GM21390 (cell line): ENCODE measurements at regions not wholly inside any gene's neighbourhood (a gene's known extent, or its start where the extent isn't known, plus 50 kb on each side); places are given as distances from the start of the nearest gene placed in this dataset.
A peak's percentile ranks its signal among the peaks of the same experiment; 100 is the strongest.

Experiments
- ATAC-seq: cut with Tn5 transposase; IDR thresholded peaks from one replicate; pipeline ENCODE4 v1.9.1; 2021; ENCODE audit not compliant: unreplicated experiment

DNA sequence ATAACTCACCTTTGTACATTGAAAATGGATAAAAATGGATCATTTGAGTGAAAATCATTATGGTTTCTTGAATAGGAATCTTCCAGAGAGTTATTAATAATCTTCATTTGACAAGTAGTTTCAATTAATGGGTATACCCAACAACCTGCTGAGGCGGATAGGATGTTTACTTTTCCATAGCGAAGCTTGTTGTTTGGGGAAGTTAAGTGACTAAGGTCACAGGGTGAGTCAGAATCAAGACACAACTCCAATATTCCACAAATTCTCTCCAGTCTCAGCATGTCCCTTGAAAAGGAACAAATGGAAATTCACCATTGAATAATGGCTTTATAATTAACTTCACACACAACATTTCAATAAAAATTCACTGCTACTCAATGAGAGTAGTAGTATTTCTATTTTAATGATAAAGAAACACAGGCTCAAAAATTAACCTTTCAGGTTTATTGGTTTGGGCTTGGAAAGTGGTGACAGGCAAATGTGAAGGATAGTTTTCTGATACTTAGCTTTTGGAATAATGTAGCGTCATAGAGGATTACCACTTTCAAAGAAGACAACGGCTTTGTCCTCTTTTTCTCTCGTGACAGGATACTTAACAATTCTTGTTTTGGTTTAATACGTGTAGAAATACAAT lies 211.3 kb downstream of the GPD2 start:
- no peak for ATAC-seq

DNA sequence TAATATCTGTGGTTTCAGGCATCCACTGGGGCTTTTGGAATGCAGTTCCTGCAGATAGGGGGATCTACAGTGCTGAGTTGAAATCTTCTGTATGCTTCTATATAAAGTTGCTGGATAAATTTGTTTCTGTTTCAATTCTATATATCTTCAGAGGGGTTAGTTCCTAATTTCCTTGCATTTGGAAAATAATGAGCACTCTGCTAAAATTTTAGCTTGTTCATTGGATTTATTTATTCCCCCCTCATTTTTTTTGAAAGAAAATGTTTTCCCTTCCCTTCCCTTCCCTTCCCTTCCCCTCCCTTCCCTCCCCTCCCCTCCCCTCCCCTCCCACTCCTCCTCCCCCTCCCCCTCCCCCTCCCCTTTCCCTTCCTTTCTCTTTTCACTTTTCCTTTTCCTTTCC lies 212.3 kb downstream of the GPD2 start:
- ATAC-seq: no peak

DNA sequence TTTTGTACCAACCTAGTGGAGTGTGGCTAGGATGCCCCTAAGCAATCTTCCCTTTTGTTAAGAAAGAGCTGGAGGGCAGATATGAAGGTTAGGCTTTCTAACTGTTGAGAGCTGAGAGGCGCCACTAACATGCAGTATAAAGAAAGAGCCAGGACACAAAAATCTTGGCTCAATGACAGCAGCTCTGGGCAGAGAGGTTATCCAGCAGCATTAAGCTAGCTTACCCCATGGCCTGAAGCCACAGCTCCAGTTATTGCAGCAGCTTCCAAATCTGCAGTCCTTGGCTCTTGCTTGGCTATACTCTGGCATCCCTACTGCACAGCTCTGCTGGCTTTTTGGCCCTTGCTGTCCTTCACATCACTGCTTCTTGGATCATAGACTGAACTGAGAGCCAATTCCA lies 213.4 kb downstream of the GPD2 start:
- ATAC-seq: no peak

DNA sequence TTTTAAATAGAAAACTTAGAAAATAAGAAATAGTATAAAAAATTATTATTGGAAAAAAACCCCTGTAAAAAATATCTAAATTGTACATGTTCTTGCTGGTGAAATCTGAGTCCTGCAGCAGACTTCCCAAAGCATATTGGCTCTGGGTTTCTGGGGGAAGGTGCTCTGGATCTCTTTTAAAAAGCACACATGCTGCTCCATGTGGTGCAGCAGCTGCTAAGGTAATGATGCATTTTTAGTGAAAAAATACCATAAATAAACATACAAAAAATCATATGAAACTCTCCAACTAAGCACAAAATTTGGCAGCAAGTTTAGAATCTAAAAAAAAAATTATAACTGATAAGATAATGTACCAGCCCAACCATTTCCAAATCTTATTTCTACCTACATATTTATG lies 216.5 kb downstream of the GPD2 start:
- no peak for ATAC-seq

DNA sequence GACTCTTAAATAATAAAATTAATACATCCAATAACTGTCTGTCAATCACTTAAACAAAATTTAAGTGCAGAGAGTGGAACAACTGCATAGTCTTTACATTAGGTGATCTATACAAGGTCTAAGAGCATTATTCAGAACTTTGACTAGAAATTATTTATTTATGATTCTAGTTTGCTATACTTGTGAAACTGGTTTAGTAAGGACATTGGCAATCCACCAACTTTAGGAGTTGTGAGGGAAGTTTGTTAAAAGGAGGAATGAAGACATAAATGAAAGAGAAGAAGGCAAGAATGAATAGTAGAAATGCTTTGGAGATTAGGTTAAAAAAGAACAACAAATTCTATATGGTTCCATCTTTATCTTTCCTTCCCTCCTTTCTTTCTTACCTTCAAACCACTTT lies 217.5 kb downstream of the GPD2 start:
- no peak for ATAC-seq

DNA sequence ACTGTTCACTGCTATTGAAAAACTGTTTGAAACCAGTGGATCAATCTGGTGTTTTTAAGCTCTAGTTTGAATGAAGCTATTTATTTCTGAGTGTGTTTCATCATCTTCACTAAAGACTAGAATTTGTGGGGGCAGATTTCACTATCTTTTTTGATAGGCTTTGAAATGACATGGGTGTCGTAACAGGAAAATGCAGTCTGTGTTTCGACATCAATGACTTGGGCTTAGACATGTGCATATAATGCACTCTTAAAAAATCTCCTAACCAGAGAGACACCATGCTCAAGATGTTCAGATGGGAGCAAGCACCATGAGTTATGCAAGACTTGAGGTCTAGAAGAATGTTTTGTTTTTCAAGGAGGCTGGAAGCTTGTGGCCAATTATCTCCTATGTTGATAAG lies 221.6 kb downstream of the GPD2 start:
- ATAC-seq: no peak

DNA sequence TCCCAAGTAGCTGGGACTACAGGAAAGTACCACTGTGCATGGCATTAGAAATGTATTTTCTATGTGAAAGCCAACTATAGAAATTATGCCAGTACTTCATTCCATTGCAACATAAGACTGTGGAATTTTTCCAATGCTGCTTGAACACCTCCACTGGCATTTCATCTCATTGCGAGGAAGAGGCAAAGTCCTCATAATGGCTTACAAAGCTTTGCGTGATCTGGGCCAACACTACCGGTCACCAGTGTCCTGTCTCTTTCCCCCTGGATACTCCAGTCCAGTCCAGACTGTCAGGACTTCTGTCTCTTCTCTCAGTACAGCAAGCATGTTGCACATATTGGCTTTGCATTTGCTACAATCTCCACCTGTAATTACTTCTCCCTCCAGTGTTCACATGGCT lies 223.5 kb downstream of the GPD2 start:
- ATAC-seq: no peak

DNA sequence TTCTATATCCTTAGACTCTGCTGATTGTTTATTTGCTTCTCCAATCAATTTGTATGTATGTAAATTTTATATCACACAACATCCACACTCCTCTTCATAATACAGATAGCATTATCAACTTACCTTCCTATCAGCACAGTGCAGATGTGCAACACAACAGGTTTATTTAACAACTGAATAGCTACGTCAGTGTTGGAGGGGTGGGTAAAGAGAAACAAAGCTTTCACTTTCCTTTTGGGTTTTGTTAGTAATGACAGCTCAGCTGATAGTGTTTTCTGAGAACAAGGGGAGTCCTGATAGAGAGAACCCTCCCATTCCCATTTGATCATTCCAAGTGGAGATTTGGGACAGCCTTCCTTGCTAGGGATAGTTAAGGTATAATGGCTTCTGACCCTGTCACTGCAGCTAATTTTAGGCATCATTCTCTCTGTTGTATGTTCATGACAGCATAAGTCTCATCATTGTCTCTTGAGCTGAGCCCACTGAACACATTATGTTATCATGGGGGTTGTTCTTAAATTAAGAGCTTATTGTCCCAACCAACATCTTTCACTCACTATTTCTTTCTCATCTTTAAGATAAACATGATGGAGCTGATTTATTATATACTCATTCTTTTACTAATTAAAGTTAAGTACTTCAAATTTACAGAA lies 227.7 kb downstream of the GPD2 start:
- peak; percentile 82 for ATAC-seq

DNA sequence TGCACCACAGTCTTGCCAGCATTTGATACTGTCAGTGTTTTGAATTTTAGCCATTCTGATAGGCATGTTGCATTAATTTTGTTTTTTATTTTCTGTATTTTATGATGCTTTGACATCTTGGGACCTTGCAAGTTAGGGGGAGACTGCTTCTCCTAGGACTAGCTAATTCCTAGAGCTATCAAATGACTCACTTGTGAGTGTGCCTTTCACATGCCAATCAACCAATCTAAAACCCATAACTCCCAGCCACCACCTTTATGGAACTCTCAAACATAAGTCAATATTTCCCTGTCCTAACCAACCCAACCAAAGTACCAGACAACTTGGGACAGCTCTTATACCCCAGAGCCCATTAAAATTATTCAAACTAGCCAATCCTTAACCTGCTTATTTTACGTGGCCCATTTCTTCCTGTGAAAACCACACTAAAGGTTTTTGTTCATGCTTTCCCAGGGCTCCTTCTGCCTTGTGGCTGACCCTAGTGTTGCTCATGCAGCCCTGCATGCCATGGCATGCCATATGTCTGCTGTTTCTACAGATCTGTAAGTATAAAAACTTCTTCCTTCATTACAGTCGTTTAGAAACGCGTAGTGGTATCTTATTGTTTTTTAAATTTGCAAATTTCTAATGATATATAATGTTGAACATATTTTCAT lies 230.1 kb downstream of the GPD2 start:
- no peak for ATAC-seq

DNA sequence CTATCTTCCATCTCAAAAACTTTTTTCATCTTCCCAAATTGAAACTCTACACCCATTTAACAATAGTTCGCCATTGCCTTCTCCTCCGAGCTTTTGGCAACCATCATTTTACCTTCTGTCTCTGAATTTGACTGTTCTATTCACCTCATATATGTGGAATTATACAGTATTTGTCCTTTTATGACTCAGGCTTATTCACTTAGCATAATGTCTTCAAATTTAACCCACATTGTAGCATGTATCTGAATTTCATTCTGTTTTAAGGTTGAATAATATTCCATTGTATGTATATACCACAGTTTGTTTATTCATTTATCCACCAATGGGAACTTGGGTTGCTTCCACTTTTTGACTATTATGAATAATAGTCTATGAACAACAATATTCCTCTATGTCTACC lies 233.9 kb downstream of the GPD2 start:
- ATAC-seq: no peak

DNA sequence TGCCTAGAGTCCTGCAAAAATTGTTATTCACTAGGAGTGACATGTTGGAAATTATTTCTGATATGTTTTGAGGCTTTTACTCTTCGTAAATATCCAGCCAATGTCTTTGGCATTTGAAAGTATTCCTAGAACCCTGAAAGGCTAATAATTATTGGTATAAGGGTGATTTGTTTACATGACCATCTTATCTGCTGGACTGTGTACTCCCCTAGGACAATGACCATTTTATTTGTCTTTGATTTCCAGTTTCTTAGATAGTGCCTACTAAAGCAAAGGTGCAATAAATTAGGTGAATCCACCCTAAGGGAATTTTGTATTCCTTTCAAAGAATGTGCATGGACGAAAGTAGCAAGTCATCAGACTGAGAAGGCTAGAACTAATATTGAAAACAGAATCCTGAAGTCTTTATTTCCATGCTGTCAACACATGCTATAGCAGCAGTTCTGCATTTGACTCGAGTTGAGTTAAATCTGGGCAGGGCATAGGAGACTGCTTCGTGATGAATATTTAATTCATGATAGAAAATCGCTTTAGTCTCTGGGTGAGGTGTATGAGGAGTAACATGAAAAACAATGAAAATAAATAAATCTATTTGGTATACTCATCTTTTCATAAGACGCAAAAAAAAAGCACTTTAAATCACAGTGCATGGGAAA lies 235.7 kb downstream of the GPD2 start:
- no peak for ATAC-seq

DNA sequence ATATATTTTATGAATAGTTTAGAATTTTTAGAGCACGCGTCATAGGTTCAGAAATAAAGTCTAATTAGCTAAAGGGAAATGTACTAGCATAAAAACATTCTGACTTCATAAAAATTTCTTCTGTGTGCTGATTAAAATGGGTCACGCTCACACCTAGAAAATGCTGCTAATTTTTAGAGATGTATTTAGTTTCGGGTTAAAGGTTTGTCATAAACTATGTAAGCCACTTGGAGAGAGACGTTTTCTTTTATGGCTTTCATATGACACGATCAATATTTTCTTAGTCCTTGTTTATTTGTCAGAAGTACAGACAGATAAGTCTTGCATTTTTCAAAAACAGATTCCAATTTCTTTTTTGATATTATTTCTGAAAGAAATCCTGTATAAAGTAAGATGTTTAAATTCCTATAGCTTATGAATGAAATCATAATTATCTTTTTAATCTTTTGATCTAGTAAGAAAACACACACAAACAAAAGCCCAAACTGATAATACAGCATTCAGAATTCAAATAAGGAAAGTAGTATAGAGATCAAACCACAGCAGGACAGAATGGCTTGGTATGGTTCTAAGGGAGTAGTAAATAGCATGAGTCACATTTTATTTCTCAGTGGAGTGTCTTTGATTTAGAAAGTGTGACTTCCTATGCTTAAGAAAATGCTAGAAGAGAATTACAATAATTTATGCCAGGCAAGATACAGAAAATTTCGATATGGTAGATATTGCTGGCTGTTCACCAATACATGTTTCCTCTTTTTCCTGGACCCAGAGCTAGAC lies 236.6 kb downstream of the GPD2 start:
- ATAC-seq: no peak

DNA sequence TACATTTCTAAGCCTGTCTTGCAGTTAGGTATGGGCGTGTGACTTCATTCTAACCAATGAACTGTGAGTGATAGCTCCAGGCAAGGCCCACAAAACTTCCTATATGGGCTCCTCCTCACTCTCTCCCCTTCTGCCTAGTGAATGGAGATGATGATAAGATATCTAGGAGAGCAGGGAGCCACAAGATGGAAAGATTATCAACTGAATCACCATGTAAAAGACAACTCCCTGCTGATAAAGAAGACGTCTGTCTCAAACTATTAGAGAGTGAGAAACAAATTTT lies 237.1 kb downstream of the GPD2 start:
- no peak for ATAC-seq

DNA sequence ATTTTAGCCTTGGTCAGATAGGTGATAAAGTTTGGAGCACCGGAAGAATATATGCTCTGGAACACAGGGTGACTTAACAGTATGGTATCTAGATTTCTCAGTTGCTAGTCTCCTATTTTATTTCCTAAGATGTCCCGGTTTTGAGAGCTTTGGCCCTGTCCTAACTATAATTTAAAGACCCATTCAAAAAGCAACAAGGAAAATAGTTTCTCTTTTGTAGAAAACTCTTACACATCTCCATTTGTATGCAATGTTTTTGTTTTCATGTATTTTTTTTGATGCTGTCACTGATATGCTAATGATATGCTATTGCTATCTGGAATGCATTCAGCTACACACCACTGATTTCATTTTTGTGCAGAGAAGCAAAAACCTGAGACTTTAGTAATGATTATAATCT lies 237.8 kb downstream of the GPD2 start:
- no peak for ATAC-seq

DNA sequence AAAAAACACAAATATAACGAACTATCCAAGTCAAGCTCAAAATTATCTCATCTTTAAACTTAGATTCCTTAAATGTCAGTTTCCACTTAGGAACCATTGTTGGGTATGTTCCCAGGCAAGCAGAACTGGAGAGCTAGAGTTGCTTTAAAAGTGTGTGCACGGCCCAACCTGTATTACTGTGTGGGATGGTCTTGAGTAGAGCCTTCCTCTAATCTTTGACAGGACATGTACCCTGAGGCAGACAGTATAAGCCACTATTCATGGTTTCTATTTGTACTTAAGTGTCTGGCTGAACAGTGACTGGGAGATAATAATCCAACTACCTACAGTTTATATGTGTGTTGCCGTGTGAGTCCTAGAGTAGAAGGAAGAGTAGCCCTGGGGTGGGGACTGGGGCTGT lies 239.7 kb downstream of the GPD2 start:
- ATAC-seq: no peak

DNA sequence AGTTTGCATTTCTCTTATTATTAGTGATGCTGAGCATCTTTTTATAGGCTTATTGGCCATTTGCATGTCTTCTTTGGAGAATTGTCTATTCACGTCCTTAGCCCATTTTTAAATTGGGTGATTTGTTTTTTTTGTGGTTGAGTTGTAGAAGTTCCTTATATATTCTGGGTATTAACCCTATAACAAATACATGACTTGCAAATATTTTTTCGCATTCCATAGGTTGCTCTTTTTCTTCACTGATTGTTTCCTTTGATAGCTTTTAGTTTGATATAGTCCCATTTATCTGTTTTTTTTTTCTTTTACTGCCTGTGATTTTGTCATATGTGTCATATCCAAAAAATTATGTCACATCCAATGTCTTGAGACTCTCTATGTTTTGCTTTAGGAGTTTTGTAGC lies 243.6 kb downstream of the GPD2 start:
- ATAC-seq: no peak

DNA sequence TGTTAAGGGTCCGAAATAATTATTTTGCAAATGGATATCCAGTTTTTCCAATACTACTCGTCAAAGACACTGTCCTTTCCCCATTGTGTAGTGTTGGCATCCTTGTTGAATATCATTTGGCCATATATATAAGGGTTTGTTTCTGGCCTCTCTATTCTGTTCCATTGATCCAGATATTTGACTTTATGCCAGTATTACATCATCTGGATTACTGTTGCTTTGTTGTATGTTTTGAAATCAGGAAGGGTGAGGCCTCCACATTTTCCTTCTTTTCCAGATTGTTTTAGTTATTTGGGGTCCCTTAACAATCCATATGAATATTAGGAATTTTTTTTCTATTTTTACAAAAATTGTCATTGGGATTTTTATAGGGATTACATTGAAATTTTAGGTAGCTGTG lies 244.1 kb downstream of the GPD2 start:
- no peak for ATAC-seq

DNA sequence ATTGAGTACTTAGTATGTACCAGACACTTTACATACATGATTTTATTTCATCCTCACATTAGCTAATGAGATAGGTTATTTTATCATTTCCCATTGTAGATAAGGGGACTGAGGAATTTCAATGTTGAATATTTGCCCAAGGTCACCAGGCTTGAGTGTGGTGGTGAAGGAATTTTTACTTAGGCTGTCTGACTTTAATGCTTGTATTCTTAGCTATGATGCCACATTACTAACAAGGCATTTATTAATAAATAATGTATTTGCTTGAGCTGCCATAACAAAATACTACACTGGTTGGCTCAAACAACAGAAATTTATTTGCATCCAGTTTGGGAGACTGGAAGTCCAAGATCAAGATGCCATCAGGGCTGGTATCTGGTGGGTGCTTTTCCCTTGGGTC lies 250.9 kb downstream of the GPD2 start:
- no peak for ATAC-seq

DNA sequence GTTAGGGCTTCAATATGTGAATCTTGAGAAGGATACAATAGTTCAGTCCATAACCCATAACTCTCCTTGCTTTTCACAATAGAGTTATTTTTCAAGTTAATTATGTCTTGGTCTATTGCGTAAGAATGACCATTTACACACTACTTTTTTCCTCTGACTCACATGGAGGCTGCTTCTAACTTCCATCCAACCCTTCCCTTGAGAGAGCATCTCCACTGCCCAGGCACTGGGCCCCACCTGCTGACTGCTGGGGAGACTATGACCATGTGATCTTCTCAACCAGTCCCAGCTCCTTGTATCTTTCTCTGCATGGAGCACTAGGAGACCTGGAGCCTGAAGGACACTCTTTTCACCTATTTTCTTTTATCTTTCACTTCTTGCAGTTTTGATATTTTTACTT lies 251.5 kb downstream of the GPD2 start:
- no peak for ATAC-seq

DNA sequence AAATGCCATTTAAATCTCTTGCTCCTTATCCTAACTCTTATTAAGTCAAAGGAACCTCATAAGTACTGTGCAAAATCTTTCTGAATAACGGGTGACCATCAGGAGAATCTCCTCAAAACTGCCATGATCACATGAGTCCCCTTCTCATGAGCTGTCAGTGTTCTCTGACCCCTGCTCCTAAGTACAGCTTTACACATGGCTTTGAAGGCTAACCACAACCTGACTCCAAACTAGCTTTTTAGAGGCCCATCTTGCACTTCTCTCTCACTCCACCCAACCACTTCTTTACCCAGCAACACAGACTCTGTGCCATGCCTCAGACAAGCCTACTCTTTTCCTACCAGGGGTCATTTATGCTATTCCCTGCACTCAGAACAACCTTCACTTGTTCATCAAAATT lies 253.8 kb downstream of the GPD2 start:
- no peak for ATAC-seq

DNA sequence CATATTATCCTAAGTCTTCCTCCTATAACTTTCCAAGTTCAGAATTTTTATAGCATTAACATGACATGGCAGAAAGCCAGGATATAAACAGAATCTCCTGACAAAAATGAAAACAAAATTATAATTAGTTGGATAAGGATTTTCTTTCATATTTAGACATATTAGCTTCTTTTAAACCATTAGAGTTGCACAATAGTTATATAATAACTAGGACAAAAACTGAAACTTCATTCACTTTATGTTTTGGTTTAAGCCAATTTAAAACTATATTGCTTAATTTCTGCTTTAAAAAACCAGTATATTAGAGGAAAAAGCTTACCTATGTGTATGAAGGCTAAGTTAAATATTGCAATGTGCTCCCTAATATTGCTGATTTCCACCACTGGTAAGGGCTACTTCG lies 254.8 kb downstream of the GPD2 start:
- no peak for ATAC-seq

DNA sequence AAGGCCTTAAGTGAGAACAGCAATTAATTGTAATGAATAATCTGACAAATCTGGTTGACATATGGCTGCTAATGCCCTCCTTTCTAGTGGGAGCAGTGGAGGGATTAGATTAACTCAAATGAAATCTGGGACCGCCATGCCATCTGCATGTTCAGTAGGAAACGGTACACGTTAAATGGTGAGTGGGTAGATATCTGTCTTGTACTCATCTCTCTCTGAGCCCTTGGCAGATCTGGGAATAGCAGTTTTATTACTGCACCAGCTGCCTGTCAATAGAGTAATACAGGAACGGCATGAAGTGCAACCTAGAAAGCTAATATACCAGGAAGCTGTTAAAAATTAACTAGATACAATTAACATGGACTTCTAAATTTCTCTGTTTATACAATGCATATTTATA lies 258.8 kb downstream of the GPD2 start:
- ATAC-seq: no peak
